Body of pancreas (tissue), 4 donors: ENCODE measurements at regions not wholly inside any gene's neighbourhood (a gene's known extent, or its start where the extent isn't known, plus 50 kb on each side); places are given as distances from the start of the nearest gene placed in this dataset.

Experiments used
- POLR2A ChIP-seq, 3 donors: fragments of 450-650 bp; IDR thresholded peaks; one replicate each; pipeline ENCODE4 v1.6.1; 2016; ENCODE audit warnings: antibody characterized with exemption in 3 of 3, mild to moderate bottlenecking in 2 of 3
- TF ChIP-seq, protein P1 (sequence below), 7 experiments: fragments of 450-650 bp in 4 of 7; fragments of 200-600 bp in 3 of 7; sonication (generic) in 3 of 7; IDR thresholded peaks; one replicate each; pipeline ENCODE4 v1.5.1; 2016 to 2019; ENCODE audit warnings: antibody characterized with exemption in 7 of 7

- TF ChIP-seq, protein P1, sequence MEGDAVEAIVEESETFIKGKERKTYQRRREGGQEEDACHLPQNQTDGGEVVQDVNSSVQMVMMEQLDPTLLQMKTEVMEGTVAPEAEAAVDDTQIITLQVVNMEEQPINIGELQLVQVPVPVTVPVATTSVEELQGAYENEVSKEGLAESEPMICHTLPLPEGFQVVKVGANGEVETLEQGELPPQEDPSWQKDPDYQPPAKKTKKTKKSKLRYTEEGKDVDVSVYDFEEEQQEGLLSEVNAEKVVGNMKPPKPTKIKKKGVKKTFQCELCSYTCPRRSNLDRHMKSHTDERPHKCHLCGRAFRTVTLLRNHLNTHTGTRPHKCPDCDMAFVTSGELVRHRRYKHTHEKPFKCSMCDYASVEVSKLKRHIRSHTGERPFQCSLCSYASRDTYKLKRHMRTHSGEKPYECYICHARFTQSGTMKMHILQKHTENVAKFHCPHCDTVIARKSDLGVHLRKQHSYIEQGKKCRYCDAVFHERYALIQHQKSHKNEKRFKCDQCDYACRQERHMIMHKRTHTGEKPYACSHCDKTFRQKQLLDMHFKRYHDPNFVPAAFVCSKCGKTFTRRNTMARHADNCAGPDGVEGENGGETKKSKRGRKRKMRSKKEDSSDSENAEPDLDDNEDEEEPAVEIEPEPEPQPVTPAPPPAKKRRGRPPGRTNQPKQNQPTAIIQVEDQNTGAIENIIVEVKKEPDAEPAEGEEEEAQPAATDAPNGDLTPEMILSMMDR (IDR thresholded peaks at IDR 0.05) = no peak
- TF ChIP-seq POLR2A (IDR thresholded peaks at IDR 0.05) = no peak
These were observed 64.0 kb upstream of the PLXNA2 start for GRCh38 chr1:208308221-208308620.
